Heart left ventricle (tissue), 13 donors: ENCODE measurements at regions not wholly inside any gene's neighbourhood (a gene's known extent, or its start where the extent isn't known, plus 50 kb on each side); places are given as distances from the start of the nearest gene placed in this dataset.

Experiments
- CTCF ChIP-seq, 12 donors: fragments of 200-600 bp; sonication (generic) in 4 of 12; IDR thresholded peaks; one replicate each; pipeline versions ENCODE4 v1.5.0 to v1.8.0; 2018 to 2022; ENCODE audit warnings: antibody characterized with exemption in 12 of 12, mild to moderate bottlenecking in 5 of 12
- POLR2A ChIP-seq, 2 donors: fragments of 450-650 bp; IDR thresholded peaks; one replicate each; pipeline ENCODE4 v1.6.1; 2017; ENCODE audit warnings: antibody characterized with exemption in 2 of 2, mild to moderate bottlenecking in 2 of 2, moderate library complexity in 2 of 2
- donor health status: ischemic (EF 13 %, LVEDD 7.1; RV severe dilation, severe dysfunction).
- donor health status: DM: no; HTN: yes; CAD: no.
- donor health status: DM: no; HTN: no; CAD: no.
- donor health status: ischemic (EF 25% LVEDD 6.9; RV normal size, moderate dysfunction).
- donor health status: ischemic (EF 25% LVEDD 5.7; RV mildly dilated, moderate dysfunction).
- donor health status: ischemic (EF 35%, LVEDD 5.7; RV mildly dilated, moderate dysfunction).
- donor health status: nonischemic (EF 11% LVEDD 7.7; RV severe dilation, severe dysfunction).
- donor health status: DM: yes; HTN: yes; CAD: no.
- donor health status: PGD.
- donor health status: ischemic (EF 29% LVEDD 5.4; RV normal size, mild dysfunction).
- donor health status: nonischemic (EF 23%, LVEDD 6.1; RV moderate dilation, normal function).

- no peak for TF ChIP-seq CTCF (IDR thresholded peaks at IDR 0.05)
- no peak for TF ChIP-seq POLR2A (IDR thresholded peaks at IDR 0.05)
These were observed 66.5 kb upstream of the PIM1 start for GRCh38 chr6:37103169-37104039.
